Suprapubic skin (tissue), 4 donors: ENCODE measurements at regions not wholly inside any gene's neighbourhood (a gene's known extent, or its start where the extent isn't known, plus 50 kb on each side); places are given as distances from the start of the nearest gene placed in this dataset.

ENCODE experiments used
- DNase-seq, 2 donors: peaks; one replicate each; pipeline ENCODE4 v3.0.0-alpha.2; 2019; ENCODE audit warnings: low spot score in 2 of 2
- H3K27ac ChIP-seq: fragments of 200-600 bp; sonication (generic); one replicate; pipeline ENCODE4 v1.5.1; 2019
- H3K27me3 ChIP-seq: fragments of 200-600 bp; sonication (generic); one replicate; pipeline ENCODE4 v1.5.1; 2019
- H3K36me3 ChIP-seq: fragments of 200-600 bp; sonication (generic); one replicate; pipeline ENCODE4 v1.5.1; 2019
- H3K4me1 ChIP-seq: fragments of 200-600 bp; sonication (generic); one replicate; pipeline ENCODE4 v1.5.1; 2019
- H3K4me3 ChIP-seq: fragments of 200-600 bp; sonication (generic); one replicate; pipeline ENCODE4 v1.5.1; 2019; ENCODE audit warnings: mild to moderate bottlenecking
- H3K9me3 ChIP-seq: fragments of 200-600 bp; sonication (generic); one replicate; pipeline ENCODE4 v1.5.1; 2019
- EP300 ChIP-seq: sonication (generic); formaldehyde crosslinking; IDR thresholded peaks from one replicate; pipeline ENCODE4 v1.6.1; 2017; ENCODE audit warnings: antibody characterized with exemption
- POLR2A ChIP-seq, 2 donors: fragments of 450-650 bp; IDR thresholded peaks; one replicate each; pipeline ENCODE4 v1.6.1; 2017; ENCODE audit warnings: antibody characterized with exemption in 2 of 2, mild to moderate bottlenecking in 2 of 2, moderate library complexity in 2 of 2
- POLR2AphosphoS5 ChIP-seq, 3 donors: sonication (generic); formaldehyde crosslinking; IDR thresholded peaks; one replicate each; pipeline ENCODE4 v1.6.1; 2017; ENCODE audit warnings: antibody characterized with exemption in 3 of 3
- WGBS: methylation state at CpG from one replicate; pipeline ENCODE4 v1.1.5; 2018; 5-methylcytosine and 5-hydroxymethylcytosine counted together
- TF ChIP-seq, protein P1 (sequence below), 2 donors: fragments of 200-600 bp in 1 of 2; fragments of 450-650 bp in 1 of 2; sonication (generic) in 1 of 2; IDR thresholded peaks; one replicate each; pipeline ENCODE4 v1.5.1; 2016 to 2019; ENCODE audit warnings: antibody characterized with exemption in 2 of 2, mild to moderate bottlenecking in 1 of 2, moderate library complexity in 1 of 2

DNA sequence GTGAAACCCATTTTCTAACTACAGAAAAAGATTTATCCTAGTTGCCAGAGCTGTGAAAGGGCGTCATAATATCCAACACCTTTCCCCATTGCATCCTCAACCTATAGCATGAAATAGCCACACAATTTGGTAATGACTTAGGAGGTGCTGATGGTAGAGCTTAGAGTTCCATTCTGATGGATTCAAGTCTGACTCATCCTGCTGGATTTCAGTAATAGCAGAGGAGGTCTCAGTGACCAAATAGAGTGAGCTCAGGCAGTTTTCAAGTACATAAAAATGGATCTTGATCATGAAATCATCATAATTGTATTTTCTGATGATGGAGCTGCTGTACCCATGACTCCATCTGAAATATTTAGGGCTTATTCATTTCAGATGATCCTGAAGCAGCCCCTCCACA lies 270.7 kb upstream of the KLHL29 start:
- Histone ChIP-seq H3K27me3 (no peaks in the 10 kb centered on the region), H3K9me3 (no peaks in the 10 kb centered on the region), H3K4me3 (no peak overlapping the region), H3K36me3 (no peaks in the 10 kb centered on the region), H3K4me1 (no peaks in the 10 kb centered on the region), H3K27ac (no peak overlapping the region)
- DNase-seq, result no peak
- TF ChIP-seq POLR2A (IDR thresholded peaks at IDR 0.05) (no peak), POLR2AphosphoS5 (IDR thresholded peaks at IDR 0.05) (no peak), EP300 (no peak)
- TF ChIP-seq, protein P1, sequence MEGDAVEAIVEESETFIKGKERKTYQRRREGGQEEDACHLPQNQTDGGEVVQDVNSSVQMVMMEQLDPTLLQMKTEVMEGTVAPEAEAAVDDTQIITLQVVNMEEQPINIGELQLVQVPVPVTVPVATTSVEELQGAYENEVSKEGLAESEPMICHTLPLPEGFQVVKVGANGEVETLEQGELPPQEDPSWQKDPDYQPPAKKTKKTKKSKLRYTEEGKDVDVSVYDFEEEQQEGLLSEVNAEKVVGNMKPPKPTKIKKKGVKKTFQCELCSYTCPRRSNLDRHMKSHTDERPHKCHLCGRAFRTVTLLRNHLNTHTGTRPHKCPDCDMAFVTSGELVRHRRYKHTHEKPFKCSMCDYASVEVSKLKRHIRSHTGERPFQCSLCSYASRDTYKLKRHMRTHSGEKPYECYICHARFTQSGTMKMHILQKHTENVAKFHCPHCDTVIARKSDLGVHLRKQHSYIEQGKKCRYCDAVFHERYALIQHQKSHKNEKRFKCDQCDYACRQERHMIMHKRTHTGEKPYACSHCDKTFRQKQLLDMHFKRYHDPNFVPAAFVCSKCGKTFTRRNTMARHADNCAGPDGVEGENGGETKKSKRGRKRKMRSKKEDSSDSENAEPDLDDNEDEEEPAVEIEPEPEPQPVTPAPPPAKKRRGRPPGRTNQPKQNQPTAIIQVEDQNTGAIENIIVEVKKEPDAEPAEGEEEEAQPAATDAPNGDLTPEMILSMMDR (IDR thresholded peaks at IDR 0.05), result no peak
- 78% methylated on average over 1 of the region's 1 CpG for WGBS

DNA sequence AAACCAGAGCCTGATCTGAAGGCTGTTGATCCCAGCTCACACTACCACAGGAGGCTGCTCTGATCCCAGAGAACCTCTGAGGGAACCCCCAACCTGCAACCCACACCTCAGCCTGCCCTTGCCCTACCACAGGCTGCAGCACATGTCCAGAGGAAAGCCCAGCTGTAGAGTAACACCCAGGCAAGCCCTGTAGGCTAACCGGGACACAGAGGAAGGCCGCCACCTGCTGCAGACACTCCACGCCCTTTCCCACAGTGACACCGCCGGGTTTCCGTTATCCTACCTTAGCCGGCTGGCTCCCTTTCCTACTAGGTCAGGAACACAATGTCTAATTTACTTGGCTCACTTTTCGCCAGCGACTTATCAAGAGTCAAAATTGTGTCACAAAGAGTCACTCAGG lies 266.7 kb upstream of the KLHL29 start:
- Histone ChIP-seq H3K27ac (no peak overlapping the region), H3K4me3 (no peak overlapping the region), H3K9me3 (no peaks in the 10 kb centered on the region), H3K4me1 (no peaks in the 10 kb centered on the region), H3K27me3 (no peaks in the 10 kb centered on the region), H3K36me3 (no peaks in the 10 kb centered on the region)
- WGBS, result 94% methylated on average over 9 of the region's 9 CpGs
- no peak for TF ChIP-seq EP300
- no peak for TF ChIP-seq POLR2A (IDR thresholded peaks at IDR 0.05)
- no peak for TF ChIP-seq POLR2AphosphoS5 (IDR thresholded peaks at IDR 0.05)
- TF ChIP-seq, protein P1 (IDR thresholded peaks at IDR 0.05), result no peak
- DNase-seq, result no peak

DNA sequence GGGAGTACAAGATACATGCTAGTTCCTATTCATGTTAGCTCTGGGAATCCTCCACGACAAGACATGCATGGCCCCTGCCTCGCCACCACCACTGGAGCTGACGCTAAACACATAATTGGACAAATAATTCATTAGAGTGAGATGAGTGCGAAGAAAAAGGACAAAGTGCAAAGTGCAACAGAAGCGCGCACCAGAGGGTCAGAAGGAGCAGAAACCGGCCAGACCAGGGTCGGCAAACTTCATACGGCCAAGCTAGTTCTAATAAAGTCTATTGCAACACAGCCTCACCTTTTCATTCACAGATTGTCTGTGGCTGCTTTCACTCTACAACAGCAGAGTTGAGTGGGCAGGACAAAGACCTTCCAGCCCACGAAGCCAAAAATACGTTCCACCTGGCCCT lies 266.1 kb upstream of the KLHL29 start:
- TF ChIP-seq, protein P1 (IDR thresholded peaks at IDR 0.05), result no peak
- TF ChIP-seq EP300, result no peak
- no peak for TF ChIP-seq POLR2A (IDR thresholded peaks at IDR 0.05)
- TF ChIP-seq POLR2AphosphoS5 (IDR thresholded peaks at IDR 0.05), result no peak
- Histone ChIP-seq H3K4me3 (no peak overlapping the region), H3K27me3 (no peaks in the 10 kb centered on the region), H3K9me3 (no peaks in the 10 kb centered on the region), H3K4me1 (no peaks in the 10 kb centered on the region), H3K36me3 (no peaks in the 10 kb centered on the region), H3K27ac (no peak overlapping the region)
- DNase-seq, result no peak
- WGBS, result 91% methylated on average over 11 of the region's 11 CpGs

DNA sequence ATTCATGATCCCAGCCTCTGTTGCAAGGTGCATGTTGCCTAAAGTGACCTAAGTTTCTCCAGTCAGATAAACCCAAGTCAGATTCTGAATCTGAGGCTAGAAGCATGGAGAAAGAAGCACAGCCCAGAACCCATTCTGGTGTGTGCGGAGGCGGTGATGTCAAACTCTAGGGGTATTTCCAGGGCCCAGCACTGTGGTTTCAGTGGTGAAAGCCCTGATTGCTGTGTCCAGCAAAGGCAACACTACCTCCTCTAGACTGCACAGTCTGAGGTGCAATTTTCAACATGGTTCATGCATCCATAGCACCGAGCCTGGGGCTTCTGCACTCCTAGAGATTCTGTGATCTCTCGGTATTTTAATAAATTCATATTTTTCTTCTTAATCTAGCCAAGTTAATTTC lies 264.8 kb upstream of the KLHL29 start:
- no peaks in the 10 kb centered on the region for H3K4me1 ChIP-seq
- H3K36me3 ChIP-seq, result no peaks in the 10 kb centered on the region
- no peaks in the 10 kb centered on the region for H3K27me3 ChIP-seq
- no peak overlapping the region for H3K4me3 ChIP-seq
- 87% methylated on average over 4 of the region's 4 CpGs for whole genome bisulfite sequencing
- H3K27ac ChIP-seq, result no peak overlapping the region
- DNase-seq, result no peak
- TF ChIP-seq, protein P1 (IDR thresholded peaks at IDR 0.05), result no peak
- TF ChIP-seq POLR2AphosphoS5 (IDR thresholded peaks at IDR 0.05) (no peak), POLR2A (IDR thresholded peaks at IDR 0.05) (no peak), EP300 (no peak)
- H3K9me3 ChIP-seq, result no peaks in the 10 kb centered on the region

DNA sequence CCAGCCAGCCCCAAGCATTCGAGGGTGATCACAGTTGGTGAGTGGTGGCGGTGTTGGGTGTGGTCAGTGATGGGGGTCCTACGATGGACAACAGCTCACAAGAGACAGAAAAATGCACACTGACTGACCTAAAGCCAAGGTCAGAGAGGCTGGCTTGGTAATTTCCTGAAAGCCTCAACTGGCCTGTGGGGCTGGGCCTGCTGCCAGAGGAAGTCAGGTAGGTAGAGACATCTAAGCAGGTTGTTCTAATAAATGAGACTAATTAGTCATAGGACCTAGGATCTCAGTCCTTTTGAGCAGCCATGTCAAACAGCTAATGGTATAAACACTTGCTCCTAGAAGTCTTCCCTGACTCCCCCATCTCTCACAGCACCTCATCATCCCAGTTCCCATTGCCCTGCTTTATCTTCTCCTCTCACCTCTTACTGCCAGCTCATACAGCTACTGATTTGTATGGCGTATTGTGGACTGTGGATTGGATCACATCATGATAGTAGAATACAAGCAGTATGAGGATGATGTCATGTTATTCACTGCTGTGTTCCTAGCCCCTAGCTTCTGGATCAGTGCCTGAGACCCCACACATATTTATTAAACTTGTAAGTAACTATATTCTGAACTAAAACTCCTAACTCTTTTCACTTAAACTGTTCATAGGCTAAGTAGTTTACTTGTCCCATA lies 262.9 kb upstream of the KLHL29 start:
- H3K4me3 ChIP-seq, result no peak overlapping the region
- 87% methylated on average over 4 of the region's 4 CpGs for WGBS
- DNase-seq, result no peak
- no peaks in the 10 kb centered on the region for H3K36me3 ChIP-seq
- no peak overlapping the region for H3K27ac ChIP-seq
- H3K9me3 ChIP-seq, result no peaks in the 10 kb centered on the region
- TF ChIP-seq, protein P1 (IDR thresholded peaks at IDR 0.05), result no peak
- TF ChIP-seq POLR2A (IDR thresholded peaks at IDR 0.05) (no peak), POLR2AphosphoS5 (IDR thresholded peaks at IDR 0.05) (no peak), EP300 (no peak)
- H3K27me3 ChIP-seq, result no peaks in the 10 kb centered on the region
- no peaks in the 10 kb centered on the region for H3K4me1 ChIP-seq
